Upper lobe of right lung (tissue), 1 donor: ENCODE measurements at regions not wholly inside any gene's neighbourhood (a gene's known extent, or its start where the extent isn't known, plus 50 kb on each side); places are given as distances from the start of the nearest gene placed in this dataset.
"Not testable (repeated sequence)": the region's sequence is repeated elsewhere in the genome, so short reads cannot be mapped to it uniquely, and the experiment has no call there.

Experiments
- ATAC-seq: fragments of 200-7000 bp; cut with Tn5 transposase; one replicate; pipeline ENCODE4 v1.9.1; 2020; ENCODE audit warnings: mild to moderate bottlenecking, moderate library complexity
- DNase-seq: peaks from one replicate; pipeline ENCODE4 v3.0.0-alpha.2; 2020
- H3K27ac ChIP-seq: fragments of 200-600 bp; one replicate; pipeline ENCODE4 v1.8.0; 2022
- H3K27me3 ChIP-seq: fragments of 200-600 bp; one replicate; pipeline ENCODE4 v1.8.0; 2022; ENCODE audit warnings: mild to moderate bottlenecking
- H3K36me3 ChIP-seq: fragments of 200-600 bp; one replicate; pipeline ENCODE4 v1.8.0; 2022
- H3K4me1 ChIP-seq: fragments of 200-600 bp; one replicate; pipeline ENCODE4 v1.8.0; 2022
- H3K4me3 ChIP-seq: fragments of 200-600 bp; one replicate; pipeline ENCODE4 v1.8.0; 2022; ENCODE audit warnings: mild to moderate bottlenecking
- H3K9me3 ChIP-seq: fragments of 200-600 bp; one replicate; pipeline ENCODE4 v1.8.0; 2022
- intact Hi-C: fragments of 100-400 bp; cut with DNase I; formaldehyde crosslinking; loops from one replicate; pipeline ENCODE4 v1.11.0; 2022
- TF ChIP-seq, protein P1 (sequence below): fragments of 200-600 bp; IDR thresholded peaks from one replicate; pipeline ENCODE4 v1.8.0; 2022; ENCODE audit warnings: antibody characterized with exemption
- donor health status: DM: no; HTN: yes; CAD: no; lungs with severe emphysema.

DNA sequence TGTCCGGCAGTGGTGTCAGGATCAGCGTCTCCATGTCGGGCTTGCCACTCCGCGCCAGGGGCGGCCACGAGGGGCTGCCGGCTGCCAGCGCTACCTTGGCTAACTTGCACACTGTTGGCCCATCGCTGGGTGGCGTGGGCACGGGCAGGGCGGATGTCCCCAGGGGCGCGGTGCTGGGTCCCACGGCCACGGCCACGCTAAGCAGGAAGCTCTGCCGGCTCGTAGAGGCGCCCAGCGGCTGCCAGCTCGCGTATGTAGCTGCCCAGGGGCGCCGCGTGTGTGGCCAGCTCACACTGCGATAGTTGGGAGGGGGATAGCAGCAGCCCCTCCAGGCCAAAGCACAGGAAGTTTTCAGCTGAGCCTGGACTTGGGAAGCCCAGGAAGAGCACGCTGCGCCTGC lies 249.4 kb downstream of the ANKRD30B start:
- ATAC-seq (no peak), DNase-seq (peak; percentile 58)
- no peaks in the 10 kb centered on the region for H3K36me3 ChIP-seq
- H3K4me1 ChIP-seq: no peaks in the 10 kb centered on the region
- no peaks in the 10 kb centered on the region for H3K27me3 ChIP-seq
- H3K9me3 ChIP-seq: no peaks in the 10 kb centered on the region
- TF ChIP-seq, protein P1, sequence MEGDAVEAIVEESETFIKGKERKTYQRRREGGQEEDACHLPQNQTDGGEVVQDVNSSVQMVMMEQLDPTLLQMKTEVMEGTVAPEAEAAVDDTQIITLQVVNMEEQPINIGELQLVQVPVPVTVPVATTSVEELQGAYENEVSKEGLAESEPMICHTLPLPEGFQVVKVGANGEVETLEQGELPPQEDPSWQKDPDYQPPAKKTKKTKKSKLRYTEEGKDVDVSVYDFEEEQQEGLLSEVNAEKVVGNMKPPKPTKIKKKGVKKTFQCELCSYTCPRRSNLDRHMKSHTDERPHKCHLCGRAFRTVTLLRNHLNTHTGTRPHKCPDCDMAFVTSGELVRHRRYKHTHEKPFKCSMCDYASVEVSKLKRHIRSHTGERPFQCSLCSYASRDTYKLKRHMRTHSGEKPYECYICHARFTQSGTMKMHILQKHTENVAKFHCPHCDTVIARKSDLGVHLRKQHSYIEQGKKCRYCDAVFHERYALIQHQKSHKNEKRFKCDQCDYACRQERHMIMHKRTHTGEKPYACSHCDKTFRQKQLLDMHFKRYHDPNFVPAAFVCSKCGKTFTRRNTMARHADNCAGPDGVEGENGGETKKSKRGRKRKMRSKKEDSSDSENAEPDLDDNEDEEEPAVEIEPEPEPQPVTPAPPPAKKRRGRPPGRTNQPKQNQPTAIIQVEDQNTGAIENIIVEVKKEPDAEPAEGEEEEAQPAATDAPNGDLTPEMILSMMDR: no peak
- no peak overlapping the region for H3K4me3 ChIP-seq
- H3K27ac ChIP-seq: no peak overlapping the region
- intact Hi-C loops: no loop called here

DNA sequence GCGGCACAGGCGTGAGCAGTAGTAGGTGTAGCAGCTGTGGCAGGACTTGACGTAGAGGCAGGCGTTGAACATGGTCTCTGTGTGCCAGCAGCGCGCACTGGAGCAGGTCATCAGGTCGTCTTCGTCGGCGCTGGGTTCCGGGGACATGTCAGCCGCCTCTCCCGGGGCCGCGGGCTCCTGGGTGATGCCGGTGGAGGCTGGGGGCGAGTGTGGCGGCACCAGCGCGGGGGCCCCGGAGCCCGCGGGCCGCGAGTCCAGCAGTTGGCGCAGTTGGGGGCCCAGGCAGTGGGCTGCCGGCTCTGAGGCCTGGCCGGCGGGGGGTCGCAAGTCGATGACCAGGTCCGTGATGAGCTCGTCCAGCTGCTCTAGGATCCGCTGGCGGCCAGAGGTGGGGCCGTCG lies 249.9 kb downstream of the ANKRD30B start:
- H3K4me3 ChIP-seq, DNase-seq, H3K27me3 ChIP-seq, intact Hi-C loops, H3K9me3 ChIP-seq, H3K4me1 ChIP-seq, H3K27ac ChIP-seq, H3K36me3 ChIP-seq, ATAC-seq: not testable (repeated sequence)

DNA sequence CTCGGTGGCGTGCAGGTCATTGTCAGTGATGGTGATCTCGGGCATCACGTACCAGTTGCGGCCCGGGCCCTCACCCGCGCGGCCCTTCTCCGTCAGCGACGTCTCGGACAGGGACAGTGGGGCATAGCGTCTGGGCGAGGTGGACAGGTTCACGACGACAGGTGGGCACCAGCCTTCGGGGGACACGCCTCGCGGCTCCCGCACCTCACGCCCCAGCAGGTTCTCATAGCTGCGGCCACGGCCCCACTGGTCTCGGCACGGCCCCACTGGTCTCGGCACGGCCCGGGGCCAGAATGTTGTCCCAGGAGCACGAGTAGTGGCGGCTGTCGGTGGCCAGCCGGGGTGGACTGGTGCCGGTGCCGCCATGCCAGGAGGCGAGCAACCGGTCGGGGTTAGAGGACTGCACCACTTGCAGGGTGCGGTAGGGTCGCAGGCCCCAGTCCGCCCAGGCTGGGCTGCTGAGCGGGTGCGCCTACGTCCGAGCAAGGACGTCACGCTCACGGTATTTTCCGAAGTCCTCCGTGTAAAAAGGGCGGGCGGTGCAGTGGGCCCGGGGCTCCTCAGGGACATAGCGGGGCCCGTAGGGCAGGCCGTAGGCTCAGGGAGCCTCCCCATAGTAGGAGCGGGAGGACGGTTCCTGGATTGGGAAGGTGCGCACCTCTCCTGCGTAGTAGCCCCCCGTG lies 250.5 kb downstream of the ANKRD30B start:
- H3K36me3 ChIP-seq, H3K4me1 ChIP-seq, H3K4me3 ChIP-seq, H3K27ac ChIP-seq, ATAC-seq, intact Hi-C loops, H3K9me3 ChIP-seq, H3K27me3 ChIP-seq: not testable (repeated sequence)
- DNase-seq: peak; percentile 58

DNA sequence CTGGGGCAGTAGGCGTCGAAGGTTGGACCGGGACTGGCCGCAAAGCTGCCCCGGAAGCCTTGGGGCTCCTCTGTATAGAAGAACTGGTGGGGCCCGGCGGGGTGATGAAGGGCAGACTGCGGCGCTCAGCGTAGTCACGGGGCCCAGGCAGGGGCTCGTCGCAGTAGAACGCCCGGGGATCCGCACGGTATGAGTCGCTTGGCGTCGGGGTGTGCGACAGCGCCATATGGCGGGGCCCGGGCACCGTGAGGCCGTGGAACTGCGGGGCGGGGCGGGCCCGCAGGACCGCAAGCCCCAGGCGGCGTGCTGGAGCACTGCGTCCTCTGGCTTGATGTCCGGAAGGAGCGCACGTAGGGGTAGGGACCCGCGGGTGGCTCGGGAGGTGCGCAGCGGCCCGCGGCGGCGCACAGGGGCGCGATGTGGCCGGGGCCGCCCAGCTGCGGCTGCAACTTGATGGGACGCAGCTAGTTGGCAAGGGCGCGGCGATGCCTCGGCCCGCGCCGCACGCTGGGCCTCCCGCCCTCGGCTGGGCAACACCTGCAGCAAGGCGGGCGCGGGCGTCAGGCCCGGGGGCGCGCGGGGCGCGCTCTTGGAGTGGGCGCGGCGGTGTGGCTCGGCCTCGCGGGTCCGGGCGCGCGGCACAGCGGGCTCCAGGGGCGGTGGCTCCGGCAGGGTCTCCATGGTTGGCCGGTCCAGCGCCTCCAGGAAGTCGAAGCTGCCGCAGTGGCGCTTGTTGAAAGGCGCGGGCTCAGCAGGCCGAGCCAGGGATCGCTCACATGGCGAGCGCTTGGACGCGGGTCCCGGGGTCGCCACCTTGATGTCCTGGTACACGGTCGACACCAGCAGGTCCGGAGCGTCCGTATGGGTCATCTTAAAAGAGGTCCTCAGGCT lies 251.4 kb downstream of the ANKRD30B start:
- TF ChIP-seq, protein P1: no peak
- H3K36me3 ChIP-seq: no peaks in the 10 kb centered on the region
- H3K27ac ChIP-seq: no peak overlapping the region
- H3K4me3 ChIP-seq: no peak overlapping the region
- no peaks in the 10 kb centered on the region for H3K9me3 ChIP-seq
- DNase-seq (peak; percentile 59), ATAC-seq (no peak)
- H3K4me1 ChIP-seq: no peaks in the 10 kb centered on the region
- no peaks in the 10 kb centered on the region for H3K27me3 ChIP-seq
- intact Hi-C loops: no loop called here

DNA sequence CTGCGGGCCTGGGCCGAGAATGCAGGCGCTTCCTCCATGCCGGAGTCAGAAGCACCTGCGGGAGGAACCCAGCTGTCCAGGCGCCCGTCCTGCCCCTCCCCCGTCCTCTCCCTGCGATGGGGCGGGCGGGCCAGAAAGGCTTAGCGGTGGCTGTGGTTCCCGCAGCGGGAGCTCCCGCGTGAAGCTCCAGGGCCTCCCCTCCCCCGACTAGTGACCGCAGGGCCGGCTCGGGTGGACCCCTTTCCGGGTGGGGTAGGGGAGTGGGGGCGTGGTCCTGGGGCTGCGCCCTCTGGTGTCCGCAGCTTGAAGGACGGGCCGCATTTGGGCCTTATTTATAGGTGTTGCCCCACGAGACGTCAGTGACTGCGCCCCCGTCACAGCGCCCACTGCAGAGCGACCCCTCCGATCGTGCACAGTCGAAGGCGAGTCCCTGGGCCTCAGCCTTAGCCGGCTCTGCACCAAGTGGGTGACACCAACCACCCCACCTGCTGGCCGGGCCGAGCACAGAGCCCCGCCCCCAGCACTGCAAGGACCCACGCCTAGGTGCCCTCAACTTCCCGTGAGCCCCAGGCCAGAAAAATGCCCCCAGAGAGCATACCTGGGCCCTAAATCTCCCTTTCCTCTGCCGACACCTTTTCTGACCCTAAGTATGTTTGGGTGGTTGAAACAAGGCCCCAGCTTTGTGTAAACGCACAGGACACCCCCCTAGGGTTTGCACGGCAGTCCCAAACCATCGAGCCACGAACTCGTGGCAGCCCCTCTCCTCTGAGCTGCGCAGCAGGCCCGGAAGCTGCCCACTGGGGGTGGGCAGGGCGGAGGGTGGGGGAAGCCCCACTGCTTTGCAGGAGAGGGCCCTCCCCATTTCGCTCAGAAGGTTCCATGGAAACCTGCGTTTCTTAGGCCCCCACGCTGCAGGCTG lies 252.4 kb downstream of the ANKRD30B start:
- H3K27me3 ChIP-seq, intact Hi-C loops: not testable (repeated sequence)

DNA sequence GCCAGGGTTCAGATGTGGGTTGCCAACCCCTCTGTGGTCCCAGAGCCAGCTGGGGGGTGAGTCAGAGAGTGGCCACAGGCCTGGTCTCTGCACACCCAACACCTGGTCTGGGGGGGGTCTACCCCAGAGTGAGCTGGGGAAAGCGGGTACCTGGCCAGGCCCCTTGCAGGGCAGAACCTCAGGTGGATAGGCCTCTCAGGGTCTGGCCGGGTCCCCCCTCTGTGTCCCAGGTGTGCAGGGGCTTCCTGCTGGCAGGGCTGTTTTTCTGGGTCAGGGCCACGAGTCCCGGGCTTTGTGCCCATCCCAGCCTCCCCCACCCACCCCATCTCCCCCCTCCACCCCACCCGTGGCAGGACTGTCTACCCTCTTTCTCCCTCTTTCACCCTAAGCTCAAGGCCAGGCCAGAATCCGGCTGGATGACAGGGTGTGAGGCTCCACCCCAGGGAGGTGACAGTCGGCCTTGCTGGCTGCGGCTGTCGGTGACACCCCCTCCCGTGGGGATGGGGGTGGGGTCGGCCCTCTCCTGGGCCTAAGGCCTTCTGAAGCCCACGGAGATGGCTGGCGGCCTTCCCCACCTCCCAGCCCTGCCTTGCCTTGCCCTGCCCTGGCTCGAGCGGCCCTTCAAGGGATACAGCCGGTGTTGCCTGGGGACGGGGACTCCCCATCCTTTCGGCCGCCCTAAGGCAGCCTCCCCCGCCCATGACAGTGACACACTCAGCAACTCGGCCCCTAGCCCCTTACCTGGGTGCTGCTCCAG lies 253.2 kb downstream of the ANKRD30B start:
- DNase-seq, H3K4me3 ChIP-seq, H3K27ac ChIP-seq, ATAC-seq, H3K36me3 ChIP-seq, intact Hi-C loops, H3K9me3 ChIP-seq, H3K27me3 ChIP-seq, H3K4me1 ChIP-seq: not testable (repeated sequence)

More for the DNA sequence above, 252.4 kb downstream of the ANKRD30B start:
- H3K4me1 ChIP-seq, H3K4me3 ChIP-seq, DNase-seq, H3K9me3 ChIP-seq, H3K27ac ChIP-seq, H3K36me3 ChIP-seq: not testable (repeated sequence)
- peak; percentile 8 for ATAC-seq

DNA sequence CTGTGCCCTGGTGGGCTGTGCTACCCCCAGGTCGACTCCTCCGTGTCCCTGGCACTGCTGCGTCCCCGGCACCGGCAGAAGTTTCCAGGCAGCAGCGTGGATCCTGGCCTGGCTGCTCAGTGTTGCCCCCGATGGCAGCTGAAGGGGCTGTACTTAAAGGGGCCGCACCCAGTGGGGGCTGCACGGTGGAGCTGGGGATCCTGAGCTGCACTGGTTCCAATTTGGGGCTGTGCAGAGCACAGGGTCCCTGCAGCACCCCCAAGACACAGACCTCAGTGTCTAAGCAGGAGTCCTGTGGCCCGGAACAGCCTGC lies 253.8 kb downstream of the ANKRD30B start:
- H3K27ac ChIP-seq, ATAC-seq, H3K4me1 ChIP-seq, intact Hi-C loops, H3K4me3 ChIP-seq, H3K27me3 ChIP-seq, DNase-seq, H3K36me3 ChIP-seq, H3K9me3 ChIP-seq: not testable (repeated sequence)

DNA sequence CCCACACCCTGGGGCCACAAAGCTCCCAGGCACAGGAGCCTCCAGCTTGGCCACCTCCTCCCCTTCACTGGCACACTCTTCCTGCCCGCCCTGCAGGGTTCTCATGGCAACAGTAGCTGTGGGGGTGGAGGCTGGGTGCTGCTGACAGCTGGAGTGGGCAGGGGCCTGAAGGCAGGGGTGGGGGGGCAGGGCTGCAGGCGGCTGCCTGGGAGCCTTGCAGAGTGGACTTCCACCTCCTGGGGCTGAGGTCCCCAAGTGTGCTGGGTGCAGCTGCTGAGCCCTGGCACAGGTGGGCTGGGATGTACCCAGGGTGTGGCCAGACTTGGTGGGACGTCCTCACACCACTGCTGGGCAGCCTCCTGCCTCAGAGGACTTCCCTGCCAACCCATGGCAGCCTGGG lies 254.8 kb downstream of the ANKRD30B start:
- DNase-seq, ATAC-seq, intact Hi-C loops, H3K27ac ChIP-seq, H3K4me3 ChIP-seq, H3K36me3 ChIP-seq, H3K4me1 ChIP-seq, H3K27me3 ChIP-seq, H3K9me3 ChIP-seq: not testable (repeated sequence)

DNA sequence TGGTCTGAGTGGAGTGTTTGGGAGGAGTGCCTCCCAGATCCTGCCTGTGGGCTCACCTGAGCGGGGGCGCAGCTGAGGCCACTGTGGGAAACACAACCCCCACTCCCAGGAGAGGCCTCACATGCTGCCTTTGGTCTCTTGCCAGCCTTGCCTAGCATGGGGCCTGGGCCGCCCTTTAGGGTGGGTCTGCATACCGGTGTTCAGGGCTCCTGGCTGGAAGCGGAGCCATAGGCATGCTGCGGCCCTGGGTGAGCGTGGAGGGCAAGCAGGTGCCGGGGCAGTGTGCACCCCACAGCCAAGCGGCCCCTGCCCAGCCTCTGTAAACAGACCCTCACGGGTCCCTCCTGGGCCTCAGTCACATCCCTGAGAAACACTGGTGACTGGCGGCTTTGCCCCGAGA lies 255.3 kb downstream of the ANKRD30B start:
- H3K4me3 ChIP-seq, intact Hi-C loops, H3K4me1 ChIP-seq, ATAC-seq, H3K36me3 ChIP-seq, H3K9me3 ChIP-seq, H3K27me3 ChIP-seq, H3K27ac ChIP-seq, DNase-seq: not testable (repeated sequence)

DNA sequence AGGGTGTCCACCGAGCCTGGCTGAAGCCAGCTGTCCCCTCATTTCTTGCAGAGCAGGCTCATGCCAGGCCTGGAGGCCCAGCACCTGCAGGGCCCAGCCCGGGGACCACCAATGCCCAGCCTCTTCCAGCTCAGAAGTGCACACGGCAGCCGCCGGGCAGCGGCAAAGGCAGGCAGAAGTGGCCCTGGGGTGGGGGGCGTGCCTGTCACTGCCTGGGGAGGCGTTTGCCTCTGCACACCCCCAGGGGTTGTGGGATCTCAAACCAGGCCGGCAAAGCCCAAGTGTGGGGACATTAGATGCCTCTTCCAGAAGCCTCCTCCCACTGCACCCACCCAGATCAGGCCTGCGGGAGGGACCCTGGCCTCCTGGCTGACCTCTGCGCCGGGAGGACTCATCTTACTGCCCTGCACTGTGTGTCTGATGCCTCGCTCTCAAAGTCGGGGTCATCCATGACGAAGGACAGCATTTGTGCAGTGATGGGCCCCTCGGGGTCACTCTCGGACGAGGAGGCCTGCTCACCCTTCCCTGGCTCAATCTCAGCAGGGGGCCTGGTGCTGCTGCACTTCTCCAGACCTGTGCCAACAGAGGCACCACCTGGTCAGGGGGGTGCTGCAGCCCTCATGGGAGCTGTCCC lies 255.8 kb downstream of the ANKRD30B start:
- H3K27me3 ChIP-seq, DNase-seq, H3K9me3 ChIP-seq, ATAC-seq, H3K4me1 ChIP-seq, H3K4me3 ChIP-seq, H3K36me3 ChIP-seq, H3K27ac ChIP-seq, intact Hi-C loops: not testable (repeated sequence)
